ENCODE measurements at regions not wholly inside any gene's neighbourhood (a gene's known extent, or its start where the extent isn't known, plus 50 kb on each side); places are given as distances from the start of the nearest gene placed in this dataset.

- no peak for TF ChIP-seq CTCF (IDR thresholded peaks at IDR 0.05)
- TF ChIP-seq EZH2 (IDR thresholded peaks at IDR 0.05) = no peak
- no peak for TF ChIP-seq EZH2phosphoT487 (IDR thresholded peaks at IDR 0.05)
Measured at GRCh38 chr11:11044137-11044855, 186.4 kb upstream of the ZBED5 start.
